ENCODE measurements at regions not wholly inside any gene's neighbourhood (a gene's known extent, or its start where the extent isn't known, plus 50 kb on each side); places are given as distances from the start of the nearest gene placed in this dataset.
A peak's percentile ranks its signal among the peaks of the same experiment; 100 is the strongest.

DNA sequence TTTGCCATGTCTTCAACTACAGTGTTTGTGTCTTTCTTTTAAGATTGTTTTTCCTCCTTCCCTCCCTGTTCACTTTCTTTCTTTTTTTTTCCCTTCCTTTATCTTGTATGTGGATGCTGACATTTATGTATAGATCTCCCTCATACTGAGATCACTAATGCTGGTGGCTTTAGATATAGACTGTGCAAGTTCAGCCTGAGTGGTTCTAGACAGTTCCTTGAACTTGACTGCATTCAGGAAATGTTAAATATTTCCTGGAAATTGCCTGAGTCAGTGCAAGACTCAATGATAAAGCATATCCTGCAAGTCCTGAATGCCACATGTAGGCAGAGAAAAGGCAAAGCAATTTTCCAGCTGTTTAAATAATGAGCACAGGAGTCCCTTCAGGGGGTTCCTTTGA is 182.5 kb upstream of the NR3C1 start:
- intact Hi-C loops (cut with DNase I; ENCODE audit: low total_unique reads) = no loop called here
- Histone ChIP-seq H3K4me3 (no peak overlapping the region), H3K27ac (no peak overlapping the region), H3K9me3 (no peaks in the 10 kb centered on the region), H3K36me3 (no peaks in the 10 kb centered on the region), H3K27me3 (no peaks in the 10 kb centered on the region), H3K4me1 (peaks cover 0 to 6% (median 0%) of the 10 kb centered on the region in 4 donors)
- TF ChIP-seq, protein P1, sequence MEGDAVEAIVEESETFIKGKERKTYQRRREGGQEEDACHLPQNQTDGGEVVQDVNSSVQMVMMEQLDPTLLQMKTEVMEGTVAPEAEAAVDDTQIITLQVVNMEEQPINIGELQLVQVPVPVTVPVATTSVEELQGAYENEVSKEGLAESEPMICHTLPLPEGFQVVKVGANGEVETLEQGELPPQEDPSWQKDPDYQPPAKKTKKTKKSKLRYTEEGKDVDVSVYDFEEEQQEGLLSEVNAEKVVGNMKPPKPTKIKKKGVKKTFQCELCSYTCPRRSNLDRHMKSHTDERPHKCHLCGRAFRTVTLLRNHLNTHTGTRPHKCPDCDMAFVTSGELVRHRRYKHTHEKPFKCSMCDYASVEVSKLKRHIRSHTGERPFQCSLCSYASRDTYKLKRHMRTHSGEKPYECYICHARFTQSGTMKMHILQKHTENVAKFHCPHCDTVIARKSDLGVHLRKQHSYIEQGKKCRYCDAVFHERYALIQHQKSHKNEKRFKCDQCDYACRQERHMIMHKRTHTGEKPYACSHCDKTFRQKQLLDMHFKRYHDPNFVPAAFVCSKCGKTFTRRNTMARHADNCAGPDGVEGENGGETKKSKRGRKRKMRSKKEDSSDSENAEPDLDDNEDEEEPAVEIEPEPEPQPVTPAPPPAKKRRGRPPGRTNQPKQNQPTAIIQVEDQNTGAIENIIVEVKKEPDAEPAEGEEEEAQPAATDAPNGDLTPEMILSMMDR (IDR thresholded peaks at IDR 0.05) = no peak
- TF ChIP-seq POLR2AphosphoS5 (IDR thresholded peaks at IDR 0.05) = peak in 1 of 3 donors; percentile 23
- no peak for DNase-seq

- Histone ChIP-seq H3K4me1 (peaks cover 0 to 6% (median 0%) of the 10 kb centered on the region in 4 donors), H3K27me3 (no peaks in the 10 kb centered on the region), H3K9me3 (no peaks in the 10 kb centered on the region), H3K27ac (no peak overlapping the region), H3K36me3 (no peaks in the 10 kb centered on the region), H3K4me3 (no peak overlapping the region)
- intact Hi-C loops (cut with DNase I; ENCODE audit: low total_unique reads) = no loop called here
- no peak for DNase-seq
- 21 to 44% (median 36%) methylated on average over 1 of the region's 1 CpG for WGBS, 5 donors
- TF ChIP-seq POLR2AphosphoS5 (IDR thresholded peaks at IDR 0.05) = peak in 1 of 3 donors; percentile 28
- no peak for TF ChIP-seq EP300 (IDR thresholded peaks at IDR 0.05)
- TF ChIP-seq, protein P1 (IDR thresholded peaks at IDR 0.05) = no peak
Measured at GRCh38 chr5:143583409-143583808, 179.9 kb upstream of the NR3C1 start.

GRCh38 chr5:143582869-143583268 is 179.4 kb upstream of the NR3C1 start:
- no peak for DNase-seq
- Histone ChIP-seq H3K27ac (no peak overlapping the region), H3K27me3 (no peaks in the 10 kb centered on the region), H3K4me1 (peaks cover 0 to 6% (median under 1%) of the 10 kb centered on the region in 4 donors), H3K9me3 (no peaks in the 10 kb centered on the region), H3K36me3 (no peaks in the 10 kb centered on the region), H3K4me3 (no peak overlapping the region)
- WGBS, 5 donors = 49 to 65% (median 56%) methylated on average over 5 of the region's 5 CpGs
- intact Hi-C loops (cut with DNase I; ENCODE audit: low total_unique reads) = no loop called here
- TF ChIP-seq POLR2AphosphoS5 (IDR thresholded peaks at IDR 0.05) (no peak), POLR2A (IDR thresholded peaks at IDR 0.05) (no peak), EP300 (IDR thresholded peaks at IDR 0.05) (no peak)
- TF ChIP-seq, protein P1 (IDR thresholded peaks at IDR 0.05) = no peak

DNA sequence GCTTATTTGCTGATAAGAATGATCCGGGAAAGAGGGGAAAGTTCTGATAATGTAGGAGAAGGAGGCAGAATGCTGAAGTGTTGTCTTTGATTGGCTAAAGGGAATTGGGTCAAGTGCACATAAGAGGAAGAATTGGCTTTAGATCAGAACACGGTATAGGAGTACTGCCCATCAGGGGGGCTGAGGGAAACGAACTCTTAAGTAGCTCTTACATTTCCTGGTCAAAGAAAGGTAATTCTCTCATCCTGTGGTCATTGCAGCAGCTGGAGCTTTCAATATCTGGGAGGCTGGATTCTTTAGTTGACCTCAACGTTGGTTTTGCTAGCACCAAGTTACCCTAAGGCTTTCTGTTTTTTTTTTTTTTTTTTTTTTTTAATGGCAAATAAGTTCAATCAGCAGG is 178.7 kb upstream of the NR3C1 start:
- DNase-seq = no peak
- 31 to 45% (median 38%) methylated on average over 4 of the region's 4 CpGs for WGBS, 5 donors

DNA sequence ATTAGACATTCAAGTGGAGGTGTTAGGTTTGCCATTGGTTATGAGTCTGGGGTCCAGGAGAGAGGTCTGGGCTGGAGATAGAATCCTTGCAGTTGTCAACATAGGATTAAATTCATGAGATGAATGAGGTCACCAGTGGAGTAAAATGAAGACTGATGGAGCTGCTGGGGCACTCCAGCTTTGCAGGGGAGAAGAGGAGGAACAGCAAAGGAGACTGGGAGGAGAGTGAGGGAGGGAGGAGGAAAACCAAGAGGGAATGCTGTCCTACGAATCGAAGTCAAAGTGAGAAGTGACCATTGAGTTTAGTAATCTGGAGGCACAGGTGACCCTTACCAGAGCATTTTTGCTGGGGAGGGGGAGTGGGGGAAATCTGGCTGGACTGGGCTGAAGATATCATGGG is 178.2 kb upstream of the NR3C1 start:
- DNase-seq = no peak
- Histone ChIP-seq H3K4me1 (peaks cover 0 to 10% (median 5%) of the 10 kb centered on the region in 4 donors), H3K27ac (peak overlapping the region in 2 of 5 donors; percentile 16 to 30), H3K36me3 (no peaks in the 10 kb centered on the region), H3K9me3 (no peaks in the 10 kb centered on the region), H3K4me3 (no peak overlapping the region), H3K27me3 (no peaks in the 10 kb centered on the region)
- intact Hi-C loops (cut with DNase I; ENCODE audit: low total_unique reads) = no loop called here
- TF ChIP-seq POLR2AphosphoS5 (IDR thresholded peaks at IDR 0.05) (no peak), EP300 (IDR thresholded peaks at IDR 0.05) (no peak), POLR2A (IDR thresholded peaks at IDR 0.05) (no peak)
- TF ChIP-seq, protein P1 (IDR thresholded peaks at IDR 0.05) = no peak
- 91 to 100% (median 94%) methylated on average over 2 of the region's 2 CpGs for WGBS, 5 donors

More for the DNA sequence above, 178.7 kb upstream of the NR3C1 start:
- Histone ChIP-seq H3K4me3 (no peak overlapping the region), H3K27ac (no peak overlapping the region), H3K36me3 (no peaks in the 10 kb centered on the region), H3K4me1 (peaks cover 0 to 9% (median 4%) of the 10 kb centered on the region in 4 donors), H3K9me3 (no peaks in the 10 kb centered on the region), H3K27me3 (no peaks in the 10 kb centered on the region)
- intact Hi-C loops (cut with DNase I; ENCODE audit: low total_unique reads) = no loop called here
- TF ChIP-seq POLR2AphosphoS5 (IDR thresholded peaks at IDR 0.05) = no peak
